OCI-LY1 (cell line): ENCODE measurements at regions not wholly inside any gene's neighbourhood (a gene's known extent, or its start where the extent isn't known, plus 50 kb on each side); places are given as distances from the start of the nearest gene placed in this dataset.

ENCODE experiments used
- H2AFZ ChIP-seq: fragments of 200-600 bp; sonication (generic), shearing (Covaris generic); 2 replicates; pipeline ENCODE4 v1.6.0; 2014; ENCODE audit warnings: antibody characterized with exemption, mild to moderate bottlenecking, low read length
- H3F3A ChIP-seq: fragments of 200-600 bp; sonication (generic), shearing (Covaris generic); 2 replicates; pipeline ENCODE4 v1.6.0; 2014; ENCODE audit warnings: mild to moderate bottlenecking, antibody characterized with exemption, low read length, moderate library complexity; ENCODE audit not compliant: insufficient read depth
- H3K27ac ChIP-seq: fragments of 200-600 bp; sonication (generic); 2 replicates; pipeline ENCODE4 v1.5.1; 2014; ENCODE audit warnings: low read length, mixed run types, mild to moderate bottlenecking, low read depth; ENCODE audit not compliant: poor library complexity, severe bottlenecking
- H3K27me3 ChIP-seq: fragments of 200-600 bp; sonication (generic); 2 replicates; pipeline ENCODE4 v1.6.0; 2014; ENCODE audit warnings: antibody characterized with exemption, mild to moderate bottlenecking, low read length, moderate library complexity; ENCODE audit not compliant: insufficient read depth
- H3K36me3 ChIP-seq: fragments of 200-600 bp; sonication (generic); 2 replicates; pipeline ENCODE4 v1.6.1; 2014; ENCODE audit warnings: mild to moderate bottlenecking, antibody characterized with exemption, low read length, moderate library complexity, mixed read lengths; ENCODE audit not compliant: insufficient read depth
- H3K4me1 ChIP-seq: fragments of 200-600 bp; sonication (generic); 2 replicates; pipeline ENCODE4 v1.5.1; 2014; ENCODE audit warnings: mild to moderate bottlenecking, low read length, moderate library complexity; ENCODE audit not compliant: insufficient read depth, severe bottlenecking
- H3K4me2 ChIP-seq: fragments of 200-600 bp; sonication (generic), shearing (Covaris generic); 2 replicates; pipeline ENCODE4 v1.6.1; 2014; ENCODE audit warnings: low read length
- H3K4me3 ChIP-seq: fragments of 200-600 bp; sonication (generic); 2 replicates; pipeline ENCODE4 v1.5.1; 2014; ENCODE audit warnings: low read length, low read depth, mild to moderate bottlenecking, mixed read lengths; ENCODE audit not compliant: poor library complexity, severe bottlenecking
- H3K79me2 ChIP-seq: fragments of 200-600 bp; shearing (Covaris generic); 2 replicates; pipeline ENCODE4 v1.6.1; 2016; ENCODE audit warnings: mixed run types, low read length, mixed read lengths; ENCODE audit not compliant: insufficient read depth
- H3K9ac ChIP-seq: fragments of 200-600 bp; sonication (generic), shearing (Covaris generic); 2 replicates; pipeline ENCODE4 v1.6.1; 2014; ENCODE audit warnings: mild to moderate bottlenecking, low read length, mixed read lengths
- H3K9me2 ChIP-seq: fragments of 200-600 bp; sonication (generic), shearing (Covaris generic); 2 replicates; pipeline ENCODE4 v1.6.1; 2014; ENCODE audit warnings: low read depth, mild to moderate bottlenecking, low read length, mixed read lengths
- H3K9me3 ChIP-seq: fragments of 200-600 bp; shearing (Covaris generic); 2 replicates; pipeline ENCODE4 v1.6.1; 2014; ENCODE audit warnings: low read length, mixed read lengths
- H4K20me1 ChIP-seq: fragments of 200-600 bp; sonication (generic), shearing (Covaris generic); 2 replicates; pipeline ENCODE4 v1.6.0; 2016; ENCODE audit warnings: mild to moderate bottlenecking, low read length; ENCODE audit not compliant: insufficient read depth
- CTCF ChIP-seq: fragments of 200-600 bp; sonication (generic), shearing (Covaris generic); IDR thresholded peaks from 2 replicates; pipeline ENCODE4 v1.5.1; 2017; ENCODE audit warnings: mild to moderate bottlenecking, antibody characterized with exemption, low read length, moderate library complexity, mixed read lengths
- EZH2 ChIP-seq: fragments of 200-600 bp; sonication (generic), shearing (Covaris generic); IDR thresholded peaks from 2 replicates; pipeline ENCODE4 v1.8.0; 2017; ENCODE audit warnings: borderline replicate concordance, mixed run types, mild to moderate bottlenecking, antibody characterized with exemption, low read length, moderate library complexity, mixed read lengths

GRCh38 chr11:129251067-129251466, 58.9 kb upstream of the ARHGAP32 start:
- Histone ChIP-seq H3K4me3 (no peak overlapping the region), H4K20me1 (no peaks in the 10 kb centered on the region), H3K9ac (no peak overlapping the region), H3K4me2 (no peak overlapping the region), H3K9me2 (no peaks in the 10 kb centered on the region), H3K36me3 (no peaks in the 10 kb centered on the region), H3K4me1 (no peaks in the 10 kb centered on the region), H3K27ac (no peak overlapping the region), H3K27me3 (no peaks in the 10 kb centered on the region), H2AFZ (no peak overlapping the region), H3F3A (no peaks in the 10 kb centered on the region), H3K9me3 (no peaks in the 10 kb centered on the region), H3K79me2 (no peaks in the 10 kb centered on the region)
- TF ChIP-seq EZH2 (no peak), CTCF (no peak)

- Histone ChIP-seq H3K4me2 (no peak overlapping the region), H4K20me1 (no peaks in the 10 kb centered on the region), H3K4me3 (no peak overlapping the region), H2AFZ (no peak overlapping the region), H3F3A (no peaks in the 10 kb centered on the region), H3K9me2 (no peaks in the 10 kb centered on the region), H3K9ac (no peak overlapping the region), H3K27me3 (no peaks in the 10 kb centered on the region), H3K9me3 (no peaks in the 10 kb centered on the region), H3K36me3 (no peaks in the 10 kb centered on the region), H3K27ac (no peak overlapping the region), H3K4me1 (no peaks in the 10 kb centered on the region), H3K79me2 (no peaks in the 10 kb centered on the region)
- TF ChIP-seq CTCF: no peak
Observed at GRCh38 chr11:129249923-129250322, 57.8 kb upstream of the ARHGAP32 start.

GRCh38 chr11:129249351-129249750, 57.2 kb upstream of the ARHGAP32 start:
- Histone ChIP-seq H3K9me2 (no peaks in the 10 kb centered on the region), H3K27ac (no peak overlapping the region), H3K4me1 (no peaks in the 10 kb centered on the region), H3K79me2 (no peaks in the 10 kb centered on the region), H3K9ac (no peak overlapping the region), H3K27me3 (no peaks in the 10 kb centered on the region), H3K4me3 (no peak overlapping the region), H3K36me3 (no peaks in the 10 kb centered on the region), H4K20me1 (no peaks in the 10 kb centered on the region), H3F3A (no peaks in the 10 kb centered on the region), H3K9me3 (no peaks in the 10 kb centered on the region), H3K4me2 (no peak overlapping the region), H2AFZ (no peak overlapping the region)
- TF ChIP-seq EZH2: no peak
- TF ChIP-seq CTCF: no peak
